C4-2B (cell line): ENCODE measurements at regions not wholly inside any gene's neighbourhood (a gene's known extent, or its start where the extent isn't known, plus 50 kb on each side); places are given as distances from the start of the nearest gene placed in this dataset.

Source experiments
- H3K27ac ChIP-seq: fragments of 450-650 bp; 2 replicates; pipeline ENCODE4 v1.5.1; 2017
- CTCF ChIP-seq: fragments of 450-650 bp; conservative IDR thresholded peaks from 2 replicates; pipeline ENCODE4 v1.5.1; 2017; ENCODE audit warnings: mild to moderate bottlenecking
- ZFX ChIP-seq: fragments of 450-650 bp; IDR thresholded peaks from 2 replicates; pipeline ENCODE4 v1.6.1; 2017

GRCh38 chr22:47647181-47647580 lies 884.7 kb downstream of the TBC1D22A start:
- no peak overlapping the region for H3K27ac ChIP-seq
- TF ChIP-seq ZFX: no peak
- no peak for TF ChIP-seq CTCF

GRCh38 chr22:47645923-47646322 lies 883.5 kb downstream of the TBC1D22A start:
- TF ChIP-seq ZFX (no peak), CTCF (no peak)
- no peak overlapping the region for H3K27ac ChIP-seq

- TF ChIP-seq CTCF: no peak
- TF ChIP-seq ZFX: no peak
- H3K27ac ChIP-seq: no peak overlapping the region
These were observed 883.0 kb downstream of the TBC1D22A start for GRCh38 chr22:47645450-47645914.

- TF ChIP-seq ZFX (no peak), CTCF (no peak)
- H3K27ac ChIP-seq: no peak overlapping the region
These were observed 871.9 kb downstream of the TBC1D22A start for GRCh38 chr22:47634347-47634746.

- TF ChIP-seq ZFX (no peak), CTCF (no peak)
- peak overlapping the region; percentile 84 for H3K27ac ChIP-seq
These were observed 870.7 kb downstream of the TBC1D22A start for GRCh38 chr22:47633111-47633510.

- TF ChIP-seq CTCF (no peak), ZFX (no peak)
- peak overlapping the region; percentile 84 for H3K27ac ChIP-seq
These were observed 870.3 kb downstream of the TBC1D22A start for GRCh38 chr22:47632701-47633100.

- TF ChIP-seq CTCF (no peak), ZFX (no peak)
- peak overlapping the region; percentile 84 for H3K27ac ChIP-seq
These were observed 869.2 kb downstream of the TBC1D22A start for GRCh38 chr22:47631571-47632102.
